HG03558 (cell line): ENCODE measurements at regions not wholly inside any gene's neighbourhood (a gene's known extent, or its start where the extent isn't known, plus 50 kb on each side); places are given as distances from the start of the nearest gene placed in this dataset.

Experiments used
- ATAC-seq: cut with Tn5 transposase; IDR thresholded peaks from one replicate; pipeline ENCODE4 v1.9.1; 2021; ENCODE audit warnings: moderate number of reproducible peaks; ENCODE audit not compliant: unreplicated experiment; ENCODE audit errors: extremely low read depth

DNA sequence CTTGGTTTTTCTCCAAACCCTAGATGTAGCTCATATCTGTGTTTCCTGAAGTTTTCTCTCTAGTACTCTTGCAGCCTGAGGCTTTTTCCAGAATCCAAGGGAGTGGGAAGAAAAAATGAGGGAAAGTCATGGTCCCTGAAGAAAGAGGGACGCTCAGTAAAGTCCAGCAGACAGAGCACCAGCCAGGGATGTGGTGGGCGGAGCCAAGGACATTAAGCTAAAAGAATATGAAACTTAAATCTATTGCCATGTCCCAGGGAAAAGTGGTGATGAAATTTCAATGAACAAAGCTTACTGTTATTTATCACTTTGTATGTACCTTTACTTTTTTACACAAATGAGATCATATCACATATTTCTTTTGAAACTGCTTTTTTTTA, 430.2 kb downstream of the USP25 start:
- no peak for ATAC-seq

- ATAC-seq = no peak
These were observed 433.2 kb downstream of the USP25 start for GRCh38 chr21:16162953-16163352.

DNA sequence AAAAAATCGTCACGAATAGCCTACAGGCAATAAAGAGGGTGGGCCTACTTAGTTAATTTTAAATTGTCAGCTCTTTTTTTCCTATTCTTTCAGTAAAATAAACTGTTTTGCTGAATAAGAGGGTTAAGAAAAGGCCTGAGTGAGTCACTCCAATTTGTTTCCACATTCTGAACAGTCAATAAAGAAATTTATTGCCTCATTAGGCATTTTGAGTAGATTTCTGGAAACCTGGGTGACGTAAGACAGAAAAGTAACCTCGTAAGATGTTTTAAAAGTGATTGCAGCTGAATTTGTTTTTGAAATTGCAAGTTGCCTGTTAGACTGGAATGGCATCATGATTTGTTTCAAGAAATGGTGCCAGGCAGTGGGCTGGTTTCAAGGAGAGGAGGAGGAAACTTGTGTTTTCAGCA, 439.3 kb downstream of the USP25 start:
- no peak for ATAC-seq

DNA sequence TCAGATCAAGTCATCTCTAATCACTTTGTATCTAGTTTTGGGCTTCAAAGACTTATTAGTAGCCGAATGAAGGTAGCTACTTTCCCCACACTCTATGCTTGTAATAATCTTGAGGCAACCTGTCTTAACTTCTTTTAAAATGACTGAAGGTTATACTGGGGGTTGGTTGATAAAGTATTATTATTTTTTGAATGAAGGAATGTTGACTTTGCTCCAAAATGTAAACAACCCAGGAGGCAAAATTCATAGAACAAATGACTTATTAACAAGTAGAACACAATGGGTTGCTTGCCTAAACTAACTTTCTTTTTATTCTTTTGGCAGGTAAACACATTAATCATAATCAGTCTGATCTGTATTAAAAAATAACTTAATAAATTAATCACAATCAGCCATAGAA, 440.0 kb downstream of the USP25 start:
- no peak for ATAC-seq

GRCh38 chr21:16176570-16176969, 446.8 kb downstream of the USP25 start:
- ATAC-seq = no peak

DNA sequence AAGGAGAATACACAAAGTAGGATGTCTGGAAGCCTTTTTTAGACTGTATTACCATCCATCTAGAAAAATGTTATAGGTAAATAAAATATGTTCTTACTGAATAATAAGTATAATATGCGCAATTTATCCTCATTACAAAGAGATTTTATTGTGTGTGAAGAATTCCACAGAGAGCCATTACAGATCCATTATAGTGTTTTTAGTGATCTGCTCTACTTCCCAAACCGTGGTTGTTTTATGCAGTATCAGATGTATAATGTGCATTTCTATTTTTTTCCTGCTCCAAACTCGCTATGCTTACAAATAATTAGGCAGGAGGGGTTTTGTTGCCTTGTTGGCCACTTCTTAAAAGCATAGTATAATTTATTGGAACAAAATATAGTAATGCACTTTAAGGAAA, 447.8 kb downstream of the USP25 start:
- no peak for ATAC-seq

DNA sequence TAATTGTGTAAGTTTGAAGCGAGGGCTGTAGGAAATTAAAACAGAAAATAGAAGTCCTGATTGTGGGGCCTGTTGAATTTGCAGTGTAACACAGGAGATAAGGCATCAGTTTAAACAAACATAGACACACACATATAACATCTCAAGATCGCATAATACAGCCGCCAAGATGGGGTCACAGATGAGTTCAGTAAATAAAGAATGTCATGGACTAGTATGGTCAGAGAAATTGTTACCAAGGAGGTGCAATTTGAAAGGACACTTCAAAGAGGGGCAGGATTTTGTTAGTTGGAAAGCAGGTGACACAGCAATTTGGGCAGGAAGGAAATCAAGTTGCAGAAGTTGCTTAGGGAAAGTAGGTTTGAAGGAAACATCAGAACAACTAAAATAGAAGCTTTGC, 450.0 kb downstream of the USP25 start:
- no peak for ATAC-seq

- no peak for ATAC-seq
These were observed 450.8 kb downstream of the USP25 start for GRCh38 chr21:16180614-16181013.

DNA sequence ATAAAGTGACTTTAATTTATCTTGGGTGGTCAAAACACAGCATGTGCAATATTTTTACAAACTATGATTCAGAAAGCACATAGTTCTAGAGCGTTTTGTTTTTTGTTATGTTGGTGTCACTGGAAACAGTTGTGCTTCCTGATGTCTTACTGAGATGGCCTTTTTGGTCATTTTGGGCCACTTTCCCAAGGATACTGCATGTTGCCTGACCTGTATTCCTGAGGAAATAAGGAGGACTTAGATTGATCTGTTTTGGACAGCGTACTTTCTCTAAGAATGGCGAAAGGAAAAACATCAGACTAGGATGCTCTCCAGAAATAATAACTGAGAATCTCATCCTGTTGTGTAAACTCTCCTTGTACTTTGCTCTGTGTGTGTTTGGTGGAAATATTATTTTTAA, 451.2 kb downstream of the USP25 start:
- ATAC-seq = no peak

DNA sequence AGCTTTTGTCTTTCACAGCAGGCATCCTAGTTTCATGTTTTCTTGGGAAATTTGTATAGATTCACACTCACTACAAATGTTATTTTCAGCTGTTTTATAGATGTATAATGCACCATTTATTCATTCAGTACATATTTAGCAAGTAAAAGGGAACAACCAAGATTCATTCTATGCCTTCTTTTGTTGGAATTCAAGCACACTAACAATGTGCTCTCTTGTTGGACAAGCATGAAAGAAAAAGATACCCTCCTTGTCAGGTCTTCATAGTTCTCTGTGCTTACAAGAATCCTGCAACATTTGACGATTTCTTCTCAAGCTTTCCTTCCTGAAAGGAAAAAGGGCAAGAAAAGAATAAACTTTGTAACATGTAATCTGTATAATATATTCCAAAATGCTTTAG, 456.0 kb downstream of the USP25 start:
- ATAC-seq = no peak

GRCh38 chr21:16186742-16187141, 457.0 kb downstream of the USP25 start:
- ATAC-seq = no peak

DNA sequence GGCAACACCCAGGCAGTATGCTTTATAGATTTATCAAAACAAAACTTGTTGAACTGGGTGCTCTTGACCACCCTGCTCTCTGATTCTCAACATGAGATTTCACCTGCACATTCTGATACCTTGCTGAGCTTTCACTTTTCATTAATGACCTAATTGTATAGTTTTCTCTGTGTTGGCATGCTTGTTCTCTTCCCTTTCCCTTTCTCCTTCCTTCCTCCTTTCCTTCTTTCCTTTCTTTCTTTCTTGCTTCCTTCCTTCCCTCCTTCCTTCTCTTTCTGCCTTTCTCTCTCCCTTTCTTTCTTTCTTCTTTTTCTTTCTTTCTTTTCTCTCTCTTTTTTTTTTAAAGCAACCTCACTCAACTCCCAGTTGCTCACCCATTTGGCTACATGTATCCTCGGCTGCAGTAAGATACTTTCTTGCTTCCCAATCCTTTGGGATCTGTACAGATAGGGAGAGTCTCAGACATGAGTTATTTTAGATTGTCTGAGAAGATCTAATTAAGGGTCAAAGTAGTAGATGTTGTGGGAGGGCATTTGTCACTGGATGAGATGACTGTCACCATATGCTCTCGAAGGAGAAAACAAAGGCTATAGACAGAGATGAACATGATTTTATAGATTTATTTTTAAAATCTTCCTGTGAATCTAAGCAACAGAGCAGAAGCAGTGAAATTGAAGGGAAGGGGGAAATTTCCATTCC, 458.0 kb downstream of the USP25 start:
- no peak for ATAC-seq

GRCh38 chr21:16192902-16193301, 463.1 kb downstream of the USP25 start:
- ATAC-seq = no peak

DNA sequence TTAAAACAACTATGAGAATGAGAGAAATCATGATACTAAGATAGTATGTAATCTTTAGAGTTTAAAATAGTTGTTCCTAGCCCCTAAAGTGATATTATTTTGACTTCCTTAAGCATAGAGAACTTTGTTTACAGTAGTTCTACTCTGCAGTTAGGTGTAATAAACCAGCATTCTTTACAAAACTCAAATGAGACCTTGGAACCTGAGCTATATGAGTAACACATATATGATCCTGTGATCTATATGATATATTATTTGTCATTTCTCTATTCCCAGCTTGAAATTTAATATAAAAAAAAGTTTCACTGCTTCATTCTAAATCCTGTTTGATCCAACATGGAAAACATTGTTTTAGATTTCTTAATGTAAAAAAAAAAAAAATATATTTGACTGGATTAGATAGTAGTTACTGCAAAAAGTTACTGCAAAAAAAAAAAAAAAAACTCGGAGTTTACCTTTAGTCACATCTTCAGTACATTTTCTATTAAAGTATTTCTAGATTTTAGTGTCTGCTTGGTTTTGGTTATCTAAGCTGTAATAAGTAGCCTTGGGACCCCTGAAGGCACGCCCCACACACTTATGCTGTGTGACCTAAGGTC, 463.8 kb downstream of the USP25 start:
- ATAC-seq = no peak

- ATAC-seq = peak; percentile 42
These were observed 464.5 kb downstream of the USP25 start for GRCh38 chr21:16194095-16194787.

GRCh38 chr21:16194788-16195537, 465.2 kb downstream of the USP25 start:
- no peak for ATAC-seq

- no peak for ATAC-seq
These were observed 465.7 kb downstream of the USP25 start for GRCh38 chr21:16195538-16195910.

- ATAC-seq = no peak
These were observed 466.2 kb downstream of the USP25 start for GRCh38 chr21:16196001-16196400.

DNA sequence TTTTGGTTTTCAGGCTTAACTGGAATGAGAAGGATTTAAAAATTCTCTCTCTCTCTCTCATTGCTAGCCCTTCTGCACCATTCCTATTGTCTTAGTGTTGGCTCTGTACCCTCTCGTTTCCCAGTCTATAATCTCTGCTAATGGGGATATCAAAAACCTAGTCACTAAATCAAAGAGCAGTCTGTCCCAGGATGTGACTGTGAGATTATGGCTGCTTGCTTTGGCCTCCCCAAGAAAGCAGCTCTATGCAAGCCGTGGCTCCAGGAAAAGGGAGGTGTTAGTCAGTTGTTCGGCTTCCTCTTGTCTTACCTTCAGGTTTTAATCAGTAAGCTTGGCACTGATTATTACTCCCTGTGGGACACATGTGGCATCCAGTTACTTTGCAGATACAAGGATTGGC, 468.8 kb downstream of the USP25 start:
- ATAC-seq = no peak

- ATAC-seq = no peak
These were observed 469.8 kb downstream of the USP25 start for GRCh38 chr21:16199539-16199938.

- no peak for ATAC-seq
These were observed 471.9 kb downstream of the USP25 start for GRCh38 chr21:16201718-16202117.
